IMR-90 (cell line): ENCODE measurements at regions not wholly inside any gene's neighbourhood (a gene's known extent, or its start where the extent isn't known, plus 50 kb on each side); places are given as distances from the start of the nearest gene placed in this dataset.
"Not testable (repeated sequence)": the region's sequence is repeated elsewhere in the genome, so short reads cannot be mapped to it uniquely, and the experiment has no call there.

Source experiments
- ATAC-seq: fragments of 200-7000 bp; cut with Tn5 transposase; 2 replicates; pipeline ENCODE4 v1.9.1; 2020; ENCODE audit warnings: low read depth, mild to moderate bottlenecking, moderate library complexity
- BruUV-seq: library from RNA; stranded (reverse); fragments of 400-500 nt; replicated peaks from 2 replicates; lab custom pipeline; 2021; lab: Mats Ljungman, UMichigan
- CTCF ChIA-PET: fragments of 300-600 bp; formaldehyde crosslinking; extraction: SDS; loops from one replicate; lab custom pipeline; 2021; ENCODE audit warnings: antibody characterized with exemption; lab: Yijun Ruan, JAX
- POLR2A ChIA-PET: fragments of 300-600 bp; sonication (Branson Sonifier 250); formaldehyde crosslinking; loops from one replicate; lab custom pipeline; 2022; ENCODE audit warnings: antibody characterized with exemption; ENCODE audit not compliant: unreplicated experiment; lab: Charles Lee
- DNase-seq: peaks from one replicate; pipeline ENCODE4 v3.0.0; 2013
- H2AFZ ChIP-seq: replicated peaks from 2 replicates; pipeline ENCODE3; 2013; ENCODE audit warnings: low read length, mild to moderate bottlenecking; ENCODE audit not compliant: poor library complexity
- H2AK5ac ChIP-seq: 2 replicates; pipeline ENCODE4 v1.6.1; 2013; ENCODE audit warnings: low read depth, low read length, inconsistent platforms
- H2AK9ac ChIP-seq: replicated peaks from 2 replicates; pipeline ENCODE3; 2013; ENCODE audit warnings: mild to moderate bottlenecking, low read depth, low read length, moderate library complexity; ENCODE audit not compliant: poor library complexity
- H2BK120ac ChIP-seq: 2 replicates; pipeline ENCODE4 v1.6.1; 2013; ENCODE audit warnings: low read depth, low read length, inconsistent platforms
- H2BK15ac ChIP-seq: 3 replicates; pipeline ENCODE4 v1.6.1; 2013; ENCODE audit warnings: low read depth, low read length, inconsistent platforms
- H2BK20ac ChIP-seq: 2 replicates; pipeline ENCODE4 v1.6.1; 2013; ENCODE audit warnings: low read depth, mild to moderate bottlenecking, inconsistent platforms, low read length, moderate library complexity
- H2BK5ac ChIP-seq: 2 replicates; pipeline ENCODE4 v1.6.1; 2013; ENCODE audit warnings: mild to moderate bottlenecking, low read depth, low read length, inconsistent platforms; ENCODE audit not compliant: poor library complexity, severe bottlenecking
- H3K14ac ChIP-seq: replicated peaks from 2 replicates; pipeline ENCODE4 v1.6.1; 2013; ENCODE audit warnings: low read depth, low read length, inconsistent platforms
- H3K18ac ChIP-seq: 2 replicates; pipeline ENCODE4 v1.6.1; 2013; ENCODE audit warnings: low read depth, low read length, control low read depth
- H3K23ac ChIP-seq: 2 replicates; pipeline ENCODE4 v1.6.1; 2013; ENCODE audit warnings: low read depth, low read length, inconsistent platforms
- H3K27ac ChIP-seq: 2 replicates; pipeline ENCODE4 v1.5.1; 2013; ENCODE audit warnings: mild to moderate bottlenecking, control low read depth, low read length; ENCODE audit not compliant: insufficient read depth
- H3K27me3 ChIP-seq: 2 replicates; pipeline ENCODE4 v1.6.1; 2013; ENCODE audit warnings: low read length; ENCODE audit not compliant: control insufficient read depth, insufficient read depth
- H3K36me3 ChIP-seq: 2 replicates; pipeline ENCODE4 v1.6.1; 2013; ENCODE audit warnings: low read length, mixed read lengths; ENCODE audit not compliant: control insufficient read depth, insufficient read depth
- H3K4ac ChIP-seq: 2 replicates; pipeline ENCODE4 v1.6.1; 2013; ENCODE audit warnings: low read depth, low read length, inconsistent platforms
- H3K4me1 ChIP-seq: 2 replicates; pipeline ENCODE4 v1.6.1; 2013; ENCODE audit warnings: low read length, mixed read lengths; ENCODE audit not compliant: control insufficient read depth, insufficient read depth
- H3K4me2 ChIP-seq: 2 replicates; pipeline ENCODE4 v1.6.1; 2013; ENCODE audit warnings: low read depth, mild to moderate bottlenecking, control low read depth, low read length, moderate library complexity
- H3K4me3 ChIP-seq: 2 replicates; pipeline ENCODE4 v1.5.1; 2013; ENCODE audit warnings: low read depth, mild to moderate bottlenecking, control low read depth, low read length, moderate library complexity; ENCODE audit not compliant: insufficient read depth
- H3K56ac ChIP-seq: 2 replicates; pipeline ENCODE4 v1.6.1; 2013; ENCODE audit warnings: low read length, inconsistent platforms; ENCODE audit not compliant: insufficient read depth; ENCODE audit errors: extremely low read depth
- H3K79me1 ChIP-seq, 2 experiments: 2 replicates each; pipeline ENCODE4 v1.6.1; 2013; ENCODE audit warnings: low read length in 2 of 2, inconsistent platforms in 1 of 2, low read depth in 1 of 2
- H3K9ac ChIP-seq: 2 replicates; pipeline ENCODE4 v1.6.1; 2013; ENCODE audit warnings: low read depth, low read length, control low read depth
- H3K9me1 ChIP-seq: 2 replicates; pipeline ENCODE4 v1.6.1; 2013; ENCODE audit warnings: low read length, inconsistent platforms; ENCODE audit not compliant: insufficient read depth
- H3K9me3 ChIP-seq: 2 replicates; pipeline ENCODE4 v1.6.1; 2013; ENCODE audit warnings: low read length; ENCODE audit not compliant: control insufficient read depth, insufficient read depth
- H4K20me1 ChIP-seq: 2 replicates; pipeline ENCODE4 v1.6.1; 2013; ENCODE audit warnings: low read length, inconsistent platforms; ENCODE audit not compliant: insufficient read depth
- H4K5ac ChIP-seq: 2 replicates; pipeline ENCODE4 v1.6.1; 2013; ENCODE audit warnings: mild to moderate bottlenecking, low read depth, low read length, control low read depth
- H4K8ac ChIP-seq, 2 experiments: 2 replicates each; pipeline ENCODE4 v1.6.1; 2013; ENCODE audit warnings: low read depth in 2 of 2, low read length in 2 of 2, control low read depth in 1 of 2, inconsistent platforms in 1 of 2
- H4K91ac ChIP-seq: 2 replicates; pipeline ENCODE4 v1.6.1; 2013; ENCODE audit warnings: low read depth, low read length, inconsistent platforms; ENCODE audit not compliant: insufficient read depth
- whole genome bisulfite sequencing, 2 experiments: methylation state at CpG; one replicate each; pipeline versions ENCODE4 v1.1.5 to v1.1.7; 2013; ENCODE audit warnings: missing lambda C conversion rate in 2 of 2; ENCODE audit not compliant: insufficient read length in 1 of 2; ENCODE audit errors: extremely low coverage in 2 of 2; 5-methylcytosine and 5-hydroxymethylcytosine counted together
- dilution Hi-C: fragments of 300-500 bp; cut with HindIII; formaldehyde crosslinking; loops from one replicate; pipeline ENCODE4 v1.14.3; 2018; ENCODE audit warnings: low sequenced_read_pairs; ENCODE audit not compliant: unreplicated experiment
- in situ Hi-C: fragments of 300-500 bp; cut with MboI; formaldehyde crosslinking; loops from 3 replicates; pipeline ENCODE4 v1.14.3; 2019; ENCODE audit warnings: low sequenced_read_pairs, inconsistent platforms, mixed read lengths
- intact Hi-C: fragments of 100-400 bp; cut with micrococcal nuclease; formaldehyde crosslinking; loops from 2 replicates; pipeline ENCODE4 v1.10.0; 2022

DNA sequence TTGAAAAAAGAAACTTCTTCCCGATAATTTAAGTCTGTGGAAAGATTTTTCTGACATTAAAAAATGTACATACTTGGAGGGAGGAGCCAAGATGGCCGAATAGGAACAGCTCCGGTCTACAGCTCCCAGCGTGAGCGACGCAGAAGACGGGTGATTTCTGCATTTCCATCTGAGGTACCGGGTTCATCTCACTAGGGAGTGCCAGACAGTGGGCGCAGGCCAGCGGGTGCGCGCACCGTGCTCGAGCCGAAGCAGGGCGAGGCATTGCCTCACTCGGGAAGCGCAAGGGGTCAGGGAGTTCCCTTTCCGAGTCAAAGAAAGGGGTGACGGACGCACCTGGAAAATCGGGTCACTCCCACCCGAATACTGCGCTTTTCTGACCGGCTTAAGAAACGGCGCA lies 241.7 kb downstream of the MPDZ start:
- in situ Hi-C loops, result loop anchor here (10.0 to 25.0 kb wide), 2 partner anchors 1317 to 1399 kb away; no protein-coding TSS in a partner anchor
- dilution Hi-C loops, result not testable (repeated sequence)

More for the DNA sequence above, 241.7 kb downstream of the MPDZ start:
- H3K9me3 ChIP-seq, POLR2A ChIA-PET, H4K5ac ChIP-seq, H2BK120ac ChIP-seq, H3K18ac ChIP-seq, H3K4me1 ChIP-seq, H3K27me3 ChIP-seq, H3K4me3 ChIP-seq, ATAC-seq, H3K4me2 ChIP-seq, H3K9me1 ChIP-seq, H4K20me1 ChIP-seq, H2AK9ac ChIP-seq, DNase-seq, H2BK15ac ChIP-seq, H3K36me3 ChIP-seq, H4K8ac ChIP-seq, H2BK20ac ChIP-seq, H3K4ac ChIP-seq, H3K27ac ChIP-seq, H3K23ac ChIP-seq, H3K14ac ChIP-seq, H4K91ac ChIP-seq, H2AK5ac ChIP-seq, BruUV-seq, H3K79me1 ChIP-seq, H3K9ac ChIP-seq, H3K56ac ChIP-seq, H2AFZ ChIP-seq, CTCF ChIA-PET, H2BK5ac ChIP-seq: not testable (repeated sequence)
- no CpG with 5 or more reads among the region's 27 CpGs for WGBS, 2 experiments
- intact Hi-C loops, result loop anchor here (10.0 kb wide), 3 partner anchors 147 to 1317 kb away; no protein-coding TSS in a partner anchor
